HG02571 (cell line): ENCODE measurements at regions not wholly inside any gene's neighbourhood (a gene's known extent, or its start where the extent isn't known, plus 50 kb on each side); places are given as distances from the start of the nearest gene placed in this dataset.

ENCODE experiments used
- ATAC-seq: cut with Tn5 transposase; IDR thresholded peaks from one replicate; pipeline ENCODE4 v1.9.1; 2021; ENCODE audit warnings: mild to moderate bottlenecking, moderate library complexity; ENCODE audit not compliant: unreplicated experiment

DNA sequence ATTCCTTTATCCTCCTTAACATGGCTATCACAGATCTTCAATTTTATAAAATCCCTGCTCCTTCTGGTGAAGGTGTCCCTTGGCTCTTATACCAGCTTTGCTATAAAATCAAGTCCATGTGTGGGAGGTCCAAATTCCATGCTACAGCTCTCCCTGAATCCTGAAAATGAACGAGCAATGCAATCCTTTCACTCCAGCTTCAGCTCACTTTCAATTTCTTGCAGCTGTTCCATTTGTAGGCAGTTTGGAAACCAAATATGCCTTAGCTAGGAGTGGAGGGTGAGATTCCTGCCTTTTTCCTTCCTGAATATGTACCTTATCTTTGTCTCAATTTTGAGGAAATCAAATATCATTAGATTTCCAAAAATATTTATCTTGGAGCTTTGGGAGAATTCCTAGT is 402.6 kb downstream of the TTLL7 start:
- no peak for ATAC-seq

DNA sequence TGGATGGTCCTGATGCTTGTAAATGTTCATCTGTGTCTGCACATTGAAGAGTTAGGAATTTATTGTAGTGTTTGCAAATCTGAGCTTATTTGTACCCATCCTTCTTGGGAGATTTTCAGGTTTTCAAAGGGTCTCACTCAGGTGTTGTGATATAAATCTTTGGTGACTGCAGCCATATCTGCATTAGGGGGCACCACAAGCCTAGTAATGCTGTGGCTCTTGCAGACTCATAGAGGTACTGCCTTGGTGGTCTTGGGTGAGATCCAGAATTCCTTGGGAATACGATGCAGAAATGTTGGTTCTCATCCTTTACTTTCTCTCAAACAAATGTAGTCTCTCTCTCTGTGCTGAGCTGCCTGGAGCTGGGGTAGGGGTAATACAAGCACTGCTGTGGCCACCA is 405.9 kb downstream of the TTLL7 start:
- ATAC-seq: no peak

DNA sequence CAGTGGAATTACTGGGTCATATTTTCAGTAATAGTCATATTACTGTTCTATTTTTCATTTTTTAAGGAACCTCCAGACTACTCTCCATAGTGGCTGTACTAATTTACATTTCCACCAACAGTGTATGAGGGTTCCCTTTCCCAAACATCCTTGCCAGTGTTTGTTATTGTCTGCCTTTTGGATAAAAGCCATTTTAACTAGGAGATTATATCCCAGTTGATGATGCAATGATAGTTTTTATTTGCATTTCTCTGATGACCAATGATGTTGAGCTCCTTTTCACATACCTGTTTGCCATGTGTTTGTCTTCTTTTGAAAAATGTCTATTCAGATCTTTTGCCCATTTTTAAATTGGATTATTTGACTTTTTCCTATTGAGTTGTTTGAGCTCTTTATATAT is 410.8 kb downstream of the TTLL7 start:
- ATAC-seq: no peak

DNA sequence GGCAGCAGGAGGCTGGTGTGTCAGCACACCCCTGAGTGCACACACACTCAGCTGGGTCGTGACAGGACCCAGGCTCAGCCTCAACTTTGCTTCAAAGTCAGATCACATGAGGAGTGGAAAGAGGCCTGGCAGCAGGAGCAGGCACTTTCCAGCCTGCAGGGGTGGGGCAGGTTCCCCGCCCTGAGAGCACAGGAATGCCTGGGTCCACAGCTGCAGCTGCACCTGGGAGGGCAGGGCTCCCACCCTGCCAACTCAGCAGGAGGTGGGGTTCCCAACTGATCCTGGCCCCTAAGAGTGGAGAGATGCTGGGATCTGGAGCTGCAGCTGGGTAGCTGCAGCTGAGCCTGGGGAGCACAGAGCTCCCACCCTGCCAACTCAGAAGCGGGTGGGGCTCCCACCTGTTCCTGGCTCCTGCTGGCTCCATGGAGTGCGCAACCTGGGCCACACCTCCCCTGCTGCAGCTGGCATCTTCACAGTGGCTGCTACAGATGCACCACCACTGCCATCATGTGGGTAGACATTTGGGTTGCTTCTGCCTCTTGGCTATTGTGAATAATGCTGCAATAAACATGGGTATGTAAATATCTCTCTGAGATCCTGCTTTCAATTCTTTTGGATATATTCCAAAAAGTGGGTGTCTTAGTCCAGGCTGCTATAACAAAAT is 415.4 kb downstream of the TTLL7 start:
- ATAC-seq: no peak

DNA sequence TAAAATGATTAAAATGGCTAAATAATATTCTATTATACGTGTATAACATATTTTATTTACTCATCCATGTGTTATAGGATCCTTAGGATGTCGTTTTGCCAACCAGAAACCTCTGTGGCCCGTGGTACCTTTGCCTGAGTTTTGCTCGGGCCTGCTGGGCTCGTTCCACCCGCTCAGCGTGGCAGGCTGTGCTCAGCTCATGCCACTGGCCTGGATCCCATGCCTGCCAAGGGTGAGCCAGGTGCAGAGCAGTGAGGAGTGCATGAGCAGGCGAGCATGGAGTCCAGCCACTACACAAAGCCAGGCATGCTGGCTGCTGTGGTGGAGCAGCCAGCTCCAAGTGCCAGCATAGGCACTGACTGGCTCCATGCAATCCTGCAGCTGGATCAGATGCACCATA is 417.2 kb downstream of the TTLL7 start:
- no peak for ATAC-seq

DNA sequence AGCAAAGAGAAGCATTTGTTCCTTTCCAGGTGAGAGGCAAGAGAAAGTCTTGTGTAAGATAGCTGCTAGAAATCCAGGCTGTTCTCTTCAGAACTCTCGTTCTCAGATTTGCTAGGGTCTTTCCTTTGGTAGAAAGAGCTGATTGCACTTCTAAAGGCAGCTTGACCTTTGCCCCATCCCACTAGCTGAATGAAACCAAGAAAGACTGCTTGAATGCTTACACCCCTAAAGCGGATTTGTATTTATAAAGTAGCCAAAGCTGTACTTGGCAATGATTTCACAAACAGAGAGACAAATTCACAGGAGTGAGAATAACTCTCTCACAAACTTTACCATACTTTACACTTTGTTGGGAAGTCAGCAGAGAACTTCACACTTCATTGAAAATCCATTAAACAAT is 424.1 kb downstream of the TTLL7 start:
- ATAC-seq: no peak

DNA sequence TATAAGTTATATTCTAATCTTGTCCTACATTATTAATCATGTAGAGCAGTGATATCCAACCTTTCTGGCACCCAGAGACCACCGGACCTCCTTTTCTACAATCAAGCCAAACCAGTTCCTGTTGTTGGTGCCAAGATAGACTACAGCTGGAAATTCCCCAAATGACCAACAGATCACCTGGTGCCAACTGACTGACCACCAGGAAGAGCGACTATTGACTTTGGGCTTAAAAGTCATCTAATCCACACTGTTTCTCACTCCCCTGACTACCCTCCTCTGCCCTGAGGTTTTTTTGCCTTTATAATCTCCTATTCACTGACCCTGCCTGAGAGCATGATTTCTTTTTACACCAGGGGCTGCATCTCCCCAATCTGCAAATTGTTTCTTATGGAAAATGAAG is 425.2 kb downstream of the TTLL7 start:
- ATAC-seq: no peak

DNA sequence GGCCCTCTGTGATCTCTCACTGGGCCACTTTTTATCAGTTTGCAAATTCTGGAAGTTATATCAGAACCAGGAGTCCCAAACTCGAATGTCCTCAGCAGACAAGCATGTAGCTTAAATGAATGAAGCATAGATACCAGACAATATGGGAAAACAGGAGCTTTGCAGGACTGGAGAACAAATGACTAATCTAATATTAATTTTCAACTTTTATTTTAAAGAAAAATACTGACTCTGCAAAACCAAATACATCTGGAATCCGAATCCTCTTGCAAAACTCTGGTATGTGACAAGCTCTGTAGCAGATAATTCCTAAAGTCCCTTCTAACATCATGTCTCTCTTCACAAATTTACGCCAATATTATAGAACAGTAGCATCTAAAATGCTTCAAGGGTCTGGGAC is 427.4 kb downstream of the TTLL7 start:
- no peak for ATAC-seq

DNA sequence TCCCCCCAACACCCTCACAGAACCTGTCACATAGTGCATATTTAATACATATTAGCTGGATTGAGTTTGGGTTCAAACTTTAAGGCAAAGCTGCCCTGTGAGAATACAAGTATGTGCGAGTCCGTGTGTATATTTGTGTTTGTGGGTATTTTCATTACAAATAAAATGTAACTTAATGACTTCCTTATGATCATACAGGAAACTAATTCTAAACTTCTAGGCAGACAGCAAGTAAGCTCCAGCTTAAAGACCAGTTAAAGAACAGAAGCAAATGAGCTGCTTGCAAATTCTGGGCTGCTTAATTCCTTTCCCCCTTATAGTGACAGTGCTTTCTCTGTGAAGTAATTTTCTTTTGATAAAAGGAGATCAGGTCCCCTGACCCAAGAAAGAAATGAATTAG is 437.6 kb downstream of the TTLL7 start:
- ATAC-seq: no peak

DNA sequence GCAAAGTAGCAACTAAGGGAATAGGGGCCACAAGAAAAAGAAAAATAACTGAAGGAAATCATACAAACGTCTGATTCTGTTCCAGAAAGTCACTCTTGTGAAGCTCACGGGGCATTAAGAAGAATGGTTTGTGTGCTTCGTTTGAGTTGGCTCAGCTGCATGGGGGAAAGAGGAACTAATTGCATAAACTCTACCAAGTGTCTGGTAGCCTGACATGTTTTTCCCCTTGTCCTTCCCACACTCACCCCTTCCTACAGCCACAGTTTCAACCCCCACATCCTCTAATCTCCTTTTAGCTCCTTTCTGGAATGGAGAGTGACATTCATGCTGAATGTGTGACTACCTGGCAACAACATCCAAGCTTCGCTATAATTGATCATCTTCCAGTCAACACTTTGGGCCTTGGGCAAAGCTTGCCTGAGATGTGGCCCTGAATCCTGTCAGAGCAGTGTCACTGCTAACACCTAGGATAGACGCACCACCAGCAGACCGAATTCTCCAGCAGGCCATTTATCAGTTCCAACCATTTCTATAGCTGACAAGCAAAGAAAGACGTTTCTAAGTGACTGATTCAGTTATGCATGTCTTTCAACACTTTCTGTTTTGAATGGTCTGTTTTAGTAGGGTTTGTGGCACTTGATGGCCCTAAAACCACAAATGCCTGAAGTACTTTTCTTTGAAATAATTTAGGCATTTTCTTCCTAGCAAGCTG is 439.6 kb downstream of the TTLL7 start:
- ATAC-seq: no peak

DNA sequence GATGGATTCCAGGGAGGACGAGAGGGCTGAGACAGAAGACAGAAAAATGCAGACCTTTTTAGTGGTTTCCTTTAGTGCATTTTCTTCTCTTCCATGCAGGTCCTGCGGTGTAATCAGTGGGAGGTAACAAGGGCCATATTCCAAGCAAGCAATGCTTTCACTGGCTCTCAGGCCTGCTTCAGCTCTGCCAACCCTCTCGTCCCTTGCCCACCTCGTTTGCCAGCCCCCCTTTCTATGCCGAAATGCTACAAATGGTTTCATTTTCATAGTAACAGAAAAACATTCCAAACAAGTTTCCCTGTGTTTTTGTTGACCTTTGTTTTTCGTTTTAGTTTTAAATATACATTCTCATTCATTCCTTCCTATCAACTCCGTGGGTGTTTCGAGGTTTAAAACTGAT is 443.1 kb downstream of the TTLL7 start:
- no peak for ATAC-seq

DNA sequence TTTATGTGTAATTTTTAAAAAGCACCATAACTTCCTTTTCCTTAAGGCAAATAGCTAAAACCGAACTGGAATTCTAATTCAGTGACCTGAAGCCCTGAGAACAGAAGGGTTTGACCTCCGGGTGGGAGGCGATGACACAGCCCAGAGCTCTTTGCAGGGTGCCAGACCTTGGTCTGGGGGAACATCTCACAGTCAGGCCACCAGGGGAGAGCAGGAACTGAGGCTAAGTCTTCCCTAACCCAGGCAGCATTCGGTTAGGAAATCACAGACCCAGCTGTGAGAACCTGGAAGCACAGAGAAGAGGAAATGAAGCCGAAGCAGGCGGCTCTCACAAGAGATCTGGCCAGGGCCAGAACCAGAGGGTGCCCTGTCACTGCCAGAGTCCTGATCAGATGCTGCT is 444.8 kb downstream of the TTLL7 start:
- no peak for ATAC-seq

DNA sequence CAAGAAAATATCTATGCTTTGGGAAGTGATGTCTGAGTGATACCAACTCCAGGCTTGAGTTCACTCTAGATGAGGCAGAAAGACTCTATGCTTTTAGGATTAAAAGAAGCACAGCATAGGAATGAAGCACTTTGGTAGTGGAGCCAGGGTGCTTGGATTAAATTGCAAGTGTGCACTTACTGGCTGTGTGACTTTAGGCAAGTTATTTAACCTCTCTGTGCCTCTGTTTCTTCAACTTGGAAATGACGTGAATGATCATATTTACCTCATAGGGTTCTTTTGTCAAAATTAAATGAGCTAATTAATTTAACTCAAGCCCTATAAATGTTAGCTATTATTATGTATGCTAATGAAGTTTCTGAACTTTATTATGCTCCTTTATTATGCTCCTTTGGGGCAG is 446.1 kb downstream of the TTLL7 start:
- no peak for ATAC-seq

DNA sequence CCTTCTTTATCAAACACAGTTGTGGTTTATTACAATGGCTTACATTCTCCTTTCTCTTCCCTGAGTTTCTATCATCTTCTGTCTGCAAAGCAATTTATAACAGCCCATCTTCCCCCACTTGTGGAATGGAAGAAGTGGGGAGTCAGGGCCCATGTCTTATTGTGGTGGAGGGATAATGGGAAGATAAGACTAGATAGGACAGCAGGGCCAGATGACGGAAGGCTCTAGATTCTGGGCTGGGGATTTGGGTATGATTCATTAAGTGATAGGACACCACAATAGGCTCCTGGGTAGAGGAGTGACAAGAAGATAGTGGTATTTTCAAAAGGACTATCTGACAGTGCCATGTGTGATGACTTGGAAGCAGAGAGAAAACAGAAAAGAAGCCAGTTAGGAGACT is 450.6 kb downstream of the TTLL7 start:
- no peak for ATAC-seq

DNA sequence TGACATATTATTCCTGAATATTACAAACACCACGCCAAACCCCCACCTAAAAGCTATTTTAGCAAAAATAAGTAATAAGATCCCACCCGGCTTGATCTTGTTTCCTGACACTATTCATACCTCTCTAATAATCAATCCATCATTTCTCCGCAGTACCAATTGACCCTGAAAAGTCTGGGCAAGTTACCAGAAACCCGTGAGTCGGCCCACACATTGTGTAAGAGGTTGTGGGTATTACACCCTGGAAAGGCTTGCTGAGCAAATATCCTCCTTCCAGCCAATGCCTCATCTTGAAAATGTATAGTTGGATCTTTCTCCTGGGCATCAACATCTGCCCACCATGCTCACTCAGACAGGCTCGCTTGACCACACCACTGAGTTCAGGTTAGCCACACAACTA is 451.0 kb downstream of the TTLL7 start:
- ATAC-seq: no peak

DNA sequence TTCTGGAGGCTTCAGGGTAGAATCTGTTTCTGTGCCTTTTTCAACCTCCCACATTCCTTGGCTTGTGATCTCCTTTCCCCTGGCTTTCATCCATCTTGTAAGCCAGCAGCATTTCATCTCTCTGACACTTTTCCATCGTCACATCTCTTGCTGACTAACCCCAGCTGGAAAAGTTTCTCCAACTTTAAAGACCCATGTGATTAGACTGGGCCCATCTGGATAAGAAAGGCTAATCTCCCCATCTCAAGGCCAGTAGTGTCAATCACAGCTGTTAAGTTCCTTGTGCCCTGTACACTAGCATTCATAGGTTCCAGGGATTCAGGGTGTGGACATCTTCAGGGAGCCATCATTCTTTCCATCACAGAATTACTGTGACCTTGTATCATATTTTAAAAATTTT is 452.1 kb downstream of the TTLL7 start:
- ATAC-seq: no peak

DNA sequence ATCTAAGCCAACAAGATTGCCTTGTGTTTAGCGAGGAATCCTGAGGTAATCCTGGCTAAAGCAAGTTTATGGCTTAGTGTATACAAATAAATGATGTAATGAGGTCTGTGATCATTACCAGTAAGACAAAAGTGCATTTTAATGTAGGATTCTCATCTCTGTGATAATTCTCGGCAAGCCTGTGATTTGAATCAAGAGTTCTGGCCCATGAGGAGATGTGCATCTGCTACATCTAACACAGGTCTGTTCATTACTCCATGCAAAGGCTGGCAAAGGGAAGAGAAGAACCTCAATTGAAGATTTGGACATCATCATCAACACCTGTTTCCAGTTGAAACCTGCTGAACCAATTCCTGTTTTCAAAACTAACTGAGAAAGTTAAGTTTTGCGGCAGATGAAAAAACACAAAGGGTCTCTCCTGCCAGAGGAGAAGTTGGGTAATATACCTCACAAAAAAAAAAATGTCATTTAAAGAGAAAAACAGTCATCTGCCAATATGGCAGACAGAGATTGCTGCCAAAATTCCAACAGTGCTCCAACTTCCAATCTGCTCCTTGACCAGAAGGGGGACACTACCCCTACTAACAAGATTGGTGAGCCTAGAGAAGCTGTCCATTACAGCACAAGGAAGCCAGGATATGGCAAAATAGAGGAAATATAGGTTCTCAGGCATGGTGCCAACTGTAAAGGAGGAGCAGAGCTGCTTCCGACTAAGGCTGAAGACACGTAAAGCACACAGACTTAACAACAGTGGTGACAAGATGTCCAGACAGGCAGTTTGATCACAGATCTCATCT is 453.7 kb downstream of the TTLL7 start:
- ATAC-seq: no peak

DNA sequence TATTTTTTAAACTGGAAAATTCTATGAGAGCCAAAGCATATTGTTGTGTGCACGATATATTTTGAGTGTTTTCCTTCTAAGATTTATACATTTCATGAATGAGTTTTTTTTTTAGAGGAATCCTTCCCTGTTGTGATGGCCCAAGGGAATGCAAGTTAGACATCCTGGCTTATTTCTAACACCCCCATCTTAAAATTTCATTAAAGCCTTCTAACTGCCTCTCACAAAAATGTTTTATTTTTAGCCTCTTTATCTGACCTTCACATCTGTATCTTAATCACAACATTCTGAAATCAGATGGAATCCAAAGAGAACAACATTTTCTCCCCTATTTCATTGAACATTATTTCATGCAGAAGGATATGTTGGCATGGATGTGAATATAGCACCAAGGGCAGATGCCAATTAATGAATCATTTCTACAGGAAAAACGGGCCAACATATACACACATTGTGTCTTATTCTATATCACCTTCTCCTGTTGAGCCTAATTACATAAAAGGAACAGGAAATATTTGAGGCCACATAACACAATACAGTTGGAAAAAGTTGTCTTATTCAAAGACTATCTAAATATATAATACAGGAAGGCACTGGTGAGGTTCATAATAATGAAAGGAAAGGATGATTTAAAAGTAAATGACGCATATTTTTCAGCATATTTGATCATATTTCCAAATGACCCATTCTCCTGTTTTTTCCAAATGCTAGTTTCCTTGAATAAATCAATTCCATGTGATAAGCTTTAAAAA is 455.5 kb downstream of the TTLL7 start:
- no peak for ATAC-seq

DNA sequence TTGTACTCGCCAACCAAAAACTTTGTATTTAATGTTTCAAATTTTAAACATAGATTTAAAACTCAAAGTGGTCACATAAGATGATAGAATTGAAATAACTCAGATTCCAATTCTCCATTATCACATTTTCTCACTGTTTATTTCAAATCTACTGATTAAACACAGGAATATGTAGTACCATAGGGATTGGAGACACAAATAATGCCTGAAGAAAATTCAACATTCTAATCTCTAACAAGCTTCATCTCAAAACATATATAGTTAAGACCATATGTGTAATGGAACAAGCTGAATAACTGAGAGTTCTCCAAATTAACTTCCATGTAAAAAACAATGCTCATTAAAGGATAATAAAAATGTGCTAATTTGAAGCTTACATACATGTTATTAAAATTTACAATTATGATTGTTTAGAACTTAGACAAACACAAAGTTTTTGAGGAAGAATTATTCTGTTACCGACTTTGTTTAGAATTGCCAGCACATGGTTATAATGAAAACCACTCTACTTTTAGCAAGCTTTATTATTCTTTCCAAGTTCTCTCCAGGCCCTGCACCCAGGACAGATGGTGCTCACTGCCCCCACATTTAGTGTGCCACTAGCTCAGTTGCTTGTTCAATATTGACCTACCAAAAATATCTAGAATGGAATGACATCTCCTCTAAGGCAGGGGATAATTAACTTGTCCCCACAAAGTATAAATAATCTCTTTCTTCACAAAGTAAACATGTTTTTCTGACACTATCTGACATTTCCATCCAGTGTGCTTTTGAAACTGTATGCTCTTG is 467.2 kb downstream of the TTLL7 start:
- ATAC-seq: no peak

DNA sequence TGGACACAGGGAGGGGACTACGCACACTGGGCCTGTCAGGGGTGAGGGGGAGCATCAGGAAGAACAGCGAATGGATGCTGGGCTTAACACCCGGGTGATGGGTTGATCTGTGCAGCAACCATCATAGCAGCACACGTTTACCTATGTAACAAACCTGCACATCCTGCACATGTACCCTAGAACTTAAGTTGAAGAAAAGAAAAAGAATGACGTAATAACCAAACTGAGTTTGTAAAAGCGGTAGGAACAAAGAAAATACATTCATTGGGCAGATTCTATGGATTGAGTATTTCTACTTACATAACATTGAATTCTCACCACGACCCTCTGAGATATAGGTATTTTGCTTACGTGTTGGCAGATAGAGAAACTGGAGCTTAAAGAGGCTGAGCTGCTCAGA is 468.4 kb downstream of the TTLL7 start:
- ATAC-seq: no peak

DNA sequence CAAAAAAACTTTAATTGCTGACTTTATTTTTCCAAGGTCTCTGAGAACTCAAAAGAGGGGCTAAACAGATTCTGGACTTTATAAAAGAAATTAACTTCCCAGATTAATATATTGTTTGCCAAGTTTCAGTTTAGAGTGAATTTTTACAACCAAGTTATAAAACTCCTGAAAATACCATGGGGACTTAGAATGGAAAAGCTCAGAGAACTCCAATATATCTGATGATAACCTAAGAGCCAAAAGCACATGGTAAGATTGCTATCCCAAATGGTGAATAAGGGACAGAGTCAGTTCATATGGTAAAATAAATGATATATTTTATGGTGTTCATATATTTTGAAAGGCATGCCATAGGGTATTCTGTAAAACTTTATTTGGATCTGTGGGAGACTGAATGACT is 470.9 kb downstream of the TTLL7 start:
- no peak for ATAC-seq
